ENCODE measurements at regions not wholly inside any gene's neighbourhood (a gene's known extent, or its start where the extent isn't known, plus 50 kb on each side); places are given as distances from the start of the nearest gene placed in this dataset.

GRCh38 chr4:36812149-36812548, 432.4 kb upstream of the NWD2 start:
- TF ChIP-seq POLR2AphosphoS5 (IDR thresholded peaks at IDR 0.05; ENCODE audit: control insufficient read depth, insufficient read depth, low read depth, low read length) (no peak), GABPA (tag; conservative IDR thresholded peaks at IDR 0.05; ENCODE audit: low read depth) (no peak), ZZZ3 (IDR thresholded peaks at IDR 0.05) (no peak), CTCF (IDR thresholded peaks at IDR 0.05 in 2 of 3, conservative IDR thresholded peaks at IDR 0.05 in 1 of 3; ENCODE audit: insufficient read depth in 2 of 3, low read depth in 1 of 3, low read length in 3 of 3) (no peak), TAF1 (IDR thresholded peaks at IDR 0.05; ENCODE audit: control insufficient read depth, extremely low read depth, insufficient read depth, low read length, severe bottlenecking) (no peak), PML (IDR thresholded peaks at IDR 0.05; ENCODE audit: low read length) (no peak)
